Mucosa of descending colon (tissue), 3 donors: ENCODE measurements at regions not wholly inside any gene's neighbourhood (a gene's known extent, or its start where the extent isn't known, plus 50 kb on each side); places are given as distances from the start of the nearest gene placed in this dataset.

ENCODE experiments used
- ATAC-seq: fragments of 200-7000 bp; cut with Tn5 transposase; one replicate; pipeline ENCODE4 v1.9.1; 2020; ENCODE audit warnings: mild to moderate bottlenecking, moderate library complexity
- DNase-seq, 3 donors: peaks; one replicate each; pipeline ENCODE4 v3.0.0-alpha.2; 2020
- H3K36me3 ChIP-seq: fragments of 200-600 bp; one replicate; pipeline ENCODE4 v1.8.0; 2021; ENCODE audit warnings: low read depth, mild to moderate bottlenecking
- H3K4me1 ChIP-seq: fragments of 200-600 bp; one replicate; pipeline ENCODE4 v1.8.0; 2021; ENCODE audit warnings: low read depth, mild to moderate bottlenecking
- H3K4me3 ChIP-seq: fragments of 200-600 bp; one replicate; pipeline ENCODE4 v1.8.0; 2021; ENCODE audit warnings: mild to moderate bottlenecking
- H3K9me3 ChIP-seq: fragments of 200-600 bp; one replicate; pipeline ENCODE4 v1.8.0; 2021; ENCODE audit warnings: mild to moderate bottlenecking
- CTCF ChIP-seq: fragments of 200-600 bp; IDR thresholded peaks from one replicate; pipeline ENCODE4 v1.8.0; 2022; ENCODE audit warnings: antibody characterized with exemption, mild to moderate bottlenecking
- intact Hi-C, 2 donors: fragments of 100-400 bp; cut with DNase I in 1 of 2; cut with micrococcal nuclease in 1 of 2; formaldehyde crosslinking; loops; one replicate each; pipeline versions ENCODE4 v1.11.0 to v1.11.1; 2022; cut with DNase I, micrococcal nuclease
- donor health status: DM: no; HTN: no; CAD: no; lungs with moderate emphysema.
- donor health status: DM: no; HTN: no; CAD: no.
- donor health status: DM: no; HTN: yes; CAD: no.

- Histone ChIP-seq H3K9me3 (no peaks in the 10 kb centered on the region), H3K36me3 (no peaks in the 10 kb centered on the region), H3K4me3 (no peak overlapping the region), H3K4me1 (no peaks in the 10 kb centered on the region)
- intact Hi-C loops = no loop called here
- DNase-seq = no peak
- no peak for ATAC-seq
- no peak for TF ChIP-seq CTCF
These were observed 55.2 kb upstream of the UQCRFS1 start for GRCh38 chr19:29268103-29268502.

- ATAC-seq (no peak), DNase-seq (no peak)
- no peaks in the 10 kb centered on the region for H3K4me1 ChIP-seq
- H3K9me3 ChIP-seq = no peaks in the 10 kb centered on the region
- no peak overlapping the region for H3K4me3 ChIP-seq
- intact Hi-C loops = no loop called here
- TF ChIP-seq CTCF = no peak
- H3K36me3 ChIP-seq = no peaks in the 10 kb centered on the region
These were observed 55.9 kb upstream of the UQCRFS1 start for GRCh38 chr19:29268721-29269393.

- Histone ChIP-seq H3K4me3 (no peak overlapping the region), H3K9me3 (no peaks in the 10 kb centered on the region), H3K36me3 (no peaks in the 10 kb centered on the region), H3K4me1 (no peaks in the 10 kb centered on the region)
- DNase-seq (no peak), ATAC-seq (no peak)
- intact Hi-C loops = no loop called here
- TF ChIP-seq CTCF = no peak
These were observed 56.7 kb upstream of the UQCRFS1 start for GRCh38 chr19:29269641-29270040.

- Histone ChIP-seq H3K36me3 (no peaks in the 10 kb centered on the region), H3K4me1 (no peaks in the 10 kb centered on the region), H3K9me3 (no peaks in the 10 kb centered on the region), H3K4me3 (no peak overlapping the region)
- no peak for DNase-seq
- no peak for TF ChIP-seq CTCF
- intact Hi-C loops = no loop called here
- no peak for ATAC-seq
These were observed 58.4 kb upstream of the UQCRFS1 start for GRCh38 chr19:29271341-29271740.

GRCh38 chr19:29271911-29272310, 59.0 kb upstream of the UQCRFS1 start:
- no peaks in the 10 kb centered on the region for H3K9me3 ChIP-seq
- H3K4me1 ChIP-seq = no peaks in the 10 kb centered on the region
- ATAC-seq = no peak
- H3K36me3 ChIP-seq = no peaks in the 10 kb centered on the region
- no peak for TF ChIP-seq CTCF
- H3K4me3 ChIP-seq = no peak overlapping the region
- intact Hi-C loops = no loop called here
- DNase-seq = no peak
